OCI-LY1 (cell line): ENCODE measurements at regions not wholly inside any gene's neighbourhood (a gene's known extent, or its start where the extent isn't known, plus 50 kb on each side); places are given as distances from the start of the nearest gene placed in this dataset.

Experiments
- EZH2 ChIP-seq: fragments of 200-600 bp; sonication (generic), shearing (Covaris generic); IDR thresholded peaks from 2 replicates; pipeline ENCODE4 v1.8.0; 2017; ENCODE audit warnings: borderline replicate concordance, mixed run types, mild to moderate bottlenecking, antibody characterized with exemption, low read length, moderate library complexity, mixed read lengths
- TF ChIP-seq, protein P1 (sequence below): fragments of 200-600 bp; sonication (generic), shearing (Covaris generic); IDR thresholded peaks from 2 replicates; pipeline ENCODE4 v1.5.1; 2017; ENCODE audit warnings: mild to moderate bottlenecking, antibody characterized with exemption, low read length, moderate library complexity, mixed read lengths

DNA sequence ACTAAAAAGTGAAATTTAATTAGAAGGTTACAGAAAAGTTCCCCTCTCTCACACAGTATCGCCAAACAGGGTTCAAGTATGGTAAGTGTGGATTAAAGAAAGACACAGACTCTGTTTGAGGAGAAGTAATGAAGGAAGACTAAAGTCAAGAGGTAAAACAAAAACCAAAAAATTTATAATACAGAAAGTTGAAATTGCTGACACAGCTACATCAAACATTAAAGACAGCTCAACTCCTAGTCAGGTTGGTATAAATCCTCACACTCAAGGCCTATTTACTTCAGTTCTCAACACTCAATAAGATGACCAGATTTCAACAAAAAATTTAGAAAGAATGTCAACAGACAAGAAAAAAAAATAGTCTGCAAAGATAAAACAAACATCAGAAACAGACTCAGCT lies 300.5 kb upstream of the LINC00305 start:
- TF ChIP-seq EZH2: no peak
- TF ChIP-seq, protein P1, sequence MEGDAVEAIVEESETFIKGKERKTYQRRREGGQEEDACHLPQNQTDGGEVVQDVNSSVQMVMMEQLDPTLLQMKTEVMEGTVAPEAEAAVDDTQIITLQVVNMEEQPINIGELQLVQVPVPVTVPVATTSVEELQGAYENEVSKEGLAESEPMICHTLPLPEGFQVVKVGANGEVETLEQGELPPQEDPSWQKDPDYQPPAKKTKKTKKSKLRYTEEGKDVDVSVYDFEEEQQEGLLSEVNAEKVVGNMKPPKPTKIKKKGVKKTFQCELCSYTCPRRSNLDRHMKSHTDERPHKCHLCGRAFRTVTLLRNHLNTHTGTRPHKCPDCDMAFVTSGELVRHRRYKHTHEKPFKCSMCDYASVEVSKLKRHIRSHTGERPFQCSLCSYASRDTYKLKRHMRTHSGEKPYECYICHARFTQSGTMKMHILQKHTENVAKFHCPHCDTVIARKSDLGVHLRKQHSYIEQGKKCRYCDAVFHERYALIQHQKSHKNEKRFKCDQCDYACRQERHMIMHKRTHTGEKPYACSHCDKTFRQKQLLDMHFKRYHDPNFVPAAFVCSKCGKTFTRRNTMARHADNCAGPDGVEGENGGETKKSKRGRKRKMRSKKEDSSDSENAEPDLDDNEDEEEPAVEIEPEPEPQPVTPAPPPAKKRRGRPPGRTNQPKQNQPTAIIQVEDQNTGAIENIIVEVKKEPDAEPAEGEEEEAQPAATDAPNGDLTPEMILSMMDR: no peak
